Glomerular visceral epithelial cell (primary cell): ENCODE measurements at regions not wholly inside any gene's neighbourhood (a gene's known extent, or its start where the extent isn't known, plus 50 kb on each side); places are given as distances from the start of the nearest gene placed in this dataset.
A peak's percentile ranks its signal among the peaks of the same experiment; 100 is the strongest.

Experiments
- DNase-seq: peaks from one replicate; pipeline ENCODE4 v3.0.0-alpha.2; 2016; ENCODE audit errors: extremely low spot score

GRCh38 chr6:122005661-122006060, 393.8 kb upstream of the HSF2 start:
- no peak for DNase-seq

GRCh38 chr6:122007339-122007738, 392.1 kb upstream of the HSF2 start:
- no peak for DNase-seq

- no peak for DNase-seq
Observed at GRCh38 chr6:122008101-122008999, 391.1 kb upstream of the HSF2 start.

GRCh38 chr6:122009000-122009350, 390.5 kb upstream of the HSF2 start:
- no peak for DNase-seq

- DNase-seq: no peak
Observed at GRCh38 chr6:122012578-122012977, 386.9 kb upstream of the HSF2 start.

GRCh38 chr6:122014961-122015360, 384.5 kb upstream of the HSF2 start:
- DNase-seq: peak; percentile 24

GRCh38 chr6:122020588-122021264, 378.7 kb upstream of the HSF2 start:
- no peak for DNase-seq

- DNase-seq: no peak
Observed at GRCh38 chr6:122025104-122025503, 374.3 kb upstream of the HSF2 start.

- no peak for DNase-seq
Observed at GRCh38 chr6:122026582-122027369, 372.7 kb upstream of the HSF2 start.

- DNase-seq: no peak
Observed at GRCh38 chr6:122028933-122029522, 370.4 kb upstream of the HSF2 start.

- DNase-seq: peak; percentile 42
Observed at GRCh38 chr6:122033564-122034181, 365.8 kb upstream of the HSF2 start.

GRCh38 chr6:122035173-122035572, 364.3 kb upstream of the HSF2 start:
- no peak for DNase-seq

- DNase-seq: no peak
Observed at GRCh38 chr6:122040261-122040660, 359.2 kb upstream of the HSF2 start.

GRCh38 chr6:122042380-122042779, 357.1 kb upstream of the HSF2 start:
- DNase-seq: no peak

GRCh38 chr6:122042960-122043735, 356.3 kb upstream of the HSF2 start:
- no peak for DNase-seq

GRCh38 chr6:122048570-122048969, 350.9 kb upstream of the HSF2 start:
- DNase-seq: no peak

GRCh38 chr6:122049341-122049740, 350.1 kb upstream of the HSF2 start:
- no peak for DNase-seq

- DNase-seq: no peak
Observed at GRCh38 chr6:122050242-122050755, 349.2 kb upstream of the HSF2 start.

- DNase-seq: no peak
Observed at GRCh38 chr6:122052346-122052900, 347.0 kb upstream of the HSF2 start.

GRCh38 chr6:122059918-122060317, 339.5 kb upstream of the HSF2 start:
- no peak for DNase-seq
